ENCODE measurements at regions not wholly inside any gene's neighbourhood (a gene's known extent, or its start where the extent isn't known, plus 50 kb on each side); places are given as distances from the start of the nearest gene placed in this dataset.

GRCh38 chr13:111043575-111043982 is 71.5 kb upstream of the ARHGEF7 start:
- POLR2A ChIA-PET: no interaction called here
- Histone ChIP-seq H3K27ac (ENCODE audit: insufficient read depth, low read depth, low read length) (no peak overlapping the region), H3K9ac (replicated peaks; ENCODE audit: extremely low read depth, insufficient read depth, low read length) (no peak overlapping the region), H3K36me3 (ENCODE audit: control insufficient read depth in 2 of 2, extremely low read depth in 1 of 2, insufficient read depth in 2 of 2, low read length in 2 of 2) (no peaks in the 10 kb centered on the region), H3K27me3 (ENCODE audit: control insufficient read depth in 2 of 2, insufficient read depth in 2 of 2, low read length in 2 of 2) (no peaks in the 10 kb centered on the region), H3K4me3 (replicated peaks in 1 of 3; ENCODE audit: insufficient read depth in 1 of 3, low read depth in 1 of 3, low read length in 3 of 3) (no peak overlapping the region), H3K4me2 (ENCODE audit: insufficient read depth, low read length) (no peak overlapping the region), H3K4me1 (ENCODE audit: control insufficient read depth, extremely low read depth, insufficient read depth, low read length) (no peaks in the 10 kb centered on the region), H4K20me1 (replicated peaks; ENCODE audit: control insufficient read depth, extremely low read depth, insufficient read depth, low read length) (no peaks in the 10 kb centered on the region), H3K79me2 (ENCODE audit: control insufficient read depth, insufficient read depth, low read length) (no peaks in the 10 kb centered on the region), H3K9me1 (replicated peaks; ENCODE audit: control insufficient read depth, extremely low read depth, insufficient read depth, low read length) (no peaks in the 10 kb centered on the region), H2AFZ (ENCODE audit: low read depth, low read length) (no peak overlapping the region), H3K9me3 (replicated peaks; ENCODE audit: control insufficient read depth, insufficient read depth, low read length) (no peaks in the 10 kb centered on the region)
- no TSS peak for BruUV-seq (replicated peaks)
- intact Hi-C loops (cut with micrococcal nuclease): no loop called here
- DNase-seq (ENCODE audit: low read depth, low spot score) (no peak), FAIRE-seq (no peak)
- TF ChIP-seq EZH2 (IDR thresholded peaks at IDR 0.05; ENCODE audit: borderline replicate concordance, low read depth, low read length, severe bottlenecking) (no peak), GATA2 (IDR thresholded peaks at IDR 0.05; ENCODE audit: insufficient read depth, insufficient read length, low read depth, low read length) (no peak), POLR2A (IDR thresholded peaks at IDR 0.05; ENCODE audit: low read depth, low read length) (no peak), CTCF (IDR thresholded peaks at IDR 0.05; ENCODE audit: extremely low read depth in 1 of 2, insufficient read depth in 1 of 2, low read depth in 1 of 2, low read length in 2 of 2) (no peak), MAX (IDR thresholded peaks at IDR 0.05; ENCODE audit: insufficient read depth, insufficient read length) (no peak), JUN (IDR thresholded peaks at IDR 0.05; ENCODE audit: borderline replicate concordance, insufficient read depth, insufficient read length, low read depth) (no peak), FOS (IDR thresholded peaks at IDR 0.05; ENCODE audit: borderline replicate concordance, insufficient read depth, low read length) (no peak), POLR2AphosphoS5 (IDR thresholded peaks at IDR 0.05; ENCODE audit: insufficient read depth, low read depth, low read length) (no peak), MYC (IDR thresholded peaks at IDR 0.05; ENCODE audit: low read depth, low read length) (no peak)
- dilution Hi-C loops (cut with MboI; ENCODE audit: extremely low pct_ligation_motif_present, low sequenced_read_pairs): no loop called here
- CTCF ChIA-PET: no interaction called here

All from endothelial cell of umbilical vein (primary cell).